KBM-7 (cell line): ENCODE measurements at regions not wholly inside any gene's neighbourhood (a gene's known extent, or its start where the extent isn't known, plus 50 kb on each side); places are given as distances from the start of the nearest gene placed in this dataset.

ENCODE experiments used
- DNase-seq: peaks from one replicate; pipeline ENCODE4 v3.0.0-alpha.2; 2015
- in situ Hi-C: fragments of 300-500 bp; cut with MboI; formaldehyde crosslinking; loops from 2 replicates; pipeline ENCODE4 v1.14.3; 2020; ENCODE audit warnings: low sequenced_read_pairs, low pct_unique_long_range_greater_than_20kb, mixed read lengths

GRCh38 chr10:109432281-109432680, 491.0 kb downstream of the XPNPEP1 start:
- no peak for DNase-seq
- in situ Hi-C loops = no loop called here

DNA sequence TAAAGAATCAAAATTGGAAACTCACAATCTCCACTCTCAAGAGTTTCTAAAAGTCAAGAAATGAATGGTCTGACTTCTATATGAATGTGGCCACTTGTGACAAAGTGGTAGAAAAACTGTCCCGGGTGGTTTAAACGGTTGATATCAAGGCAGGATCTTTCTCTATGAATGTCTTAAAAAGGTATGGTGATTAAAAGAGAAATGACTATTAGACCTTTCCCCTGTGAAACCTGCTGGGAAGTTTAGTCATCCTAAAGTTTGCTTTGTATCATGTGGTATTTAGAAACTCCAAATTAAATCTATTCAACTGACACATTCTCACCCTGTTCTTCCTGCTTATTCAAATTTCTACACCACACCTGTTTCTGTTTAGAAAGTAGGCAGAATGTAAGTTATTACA, 492.5 kb downstream of the XPNPEP1 start:
- in situ Hi-C loops = no loop called here
- DNase-seq = no peak

DNA sequence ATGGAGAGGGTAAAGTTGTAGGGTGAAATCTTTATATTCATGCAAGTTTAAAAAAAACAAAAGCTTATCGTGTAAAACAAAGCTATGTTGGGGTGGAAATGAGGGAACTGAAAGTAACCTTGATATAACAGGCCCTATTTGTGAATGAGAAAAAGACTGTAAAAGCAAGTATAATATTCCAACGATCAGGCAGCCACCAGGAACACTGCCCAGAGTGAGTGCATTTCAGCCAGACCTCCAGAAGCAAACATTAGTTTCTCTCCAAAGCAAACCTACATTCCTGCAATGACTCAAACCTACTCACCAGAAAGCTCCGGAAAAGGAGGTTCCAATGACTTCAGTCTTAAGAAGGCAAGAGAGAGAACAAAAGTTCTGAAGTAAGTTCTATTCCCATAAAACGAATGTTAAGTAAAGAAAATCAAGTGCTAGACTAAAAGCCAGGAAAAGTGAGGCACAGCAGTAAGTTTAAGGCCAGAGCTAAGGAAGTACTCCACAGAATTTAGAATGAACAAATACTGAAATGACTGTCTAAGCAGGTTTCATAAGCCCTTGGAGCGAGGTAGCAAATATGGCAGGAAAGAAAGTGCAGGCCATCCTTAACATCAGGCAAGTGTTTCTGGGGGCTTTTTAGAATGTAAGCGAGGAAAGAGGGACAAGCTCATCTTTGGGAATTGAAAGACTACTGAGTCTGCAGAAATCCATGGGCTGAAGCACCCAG, 493.1 kb downstream of the XPNPEP1 start:
- DNase-seq = no peak
- in situ Hi-C loops = no loop called here

- DNase-seq = no peak
- in situ Hi-C loops = no loop called here
Observed at GRCh38 chr10:109428775-109429491, 494.4 kb downstream of the XPNPEP1 start.

DNA sequence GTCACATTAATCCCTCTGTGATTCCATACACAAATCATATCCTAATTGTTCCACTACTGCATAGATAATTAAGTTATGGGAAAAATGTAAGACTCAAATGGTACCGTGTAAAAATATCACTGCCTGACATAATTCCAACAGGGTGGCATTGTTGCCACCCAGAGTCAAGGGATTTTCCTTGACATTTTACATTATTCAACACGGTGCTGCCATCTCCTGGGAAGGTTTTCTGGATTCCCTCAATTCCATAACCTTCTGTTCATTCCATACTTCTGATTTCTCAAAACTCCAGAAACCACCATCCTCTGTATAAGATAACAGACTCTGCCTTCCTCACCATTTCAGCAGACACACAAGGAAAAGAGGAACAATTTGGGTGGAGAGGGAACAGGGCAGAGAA, 495.9 kb downstream of the XPNPEP1 start:
- in situ Hi-C loops = no loop called here

DNA sequence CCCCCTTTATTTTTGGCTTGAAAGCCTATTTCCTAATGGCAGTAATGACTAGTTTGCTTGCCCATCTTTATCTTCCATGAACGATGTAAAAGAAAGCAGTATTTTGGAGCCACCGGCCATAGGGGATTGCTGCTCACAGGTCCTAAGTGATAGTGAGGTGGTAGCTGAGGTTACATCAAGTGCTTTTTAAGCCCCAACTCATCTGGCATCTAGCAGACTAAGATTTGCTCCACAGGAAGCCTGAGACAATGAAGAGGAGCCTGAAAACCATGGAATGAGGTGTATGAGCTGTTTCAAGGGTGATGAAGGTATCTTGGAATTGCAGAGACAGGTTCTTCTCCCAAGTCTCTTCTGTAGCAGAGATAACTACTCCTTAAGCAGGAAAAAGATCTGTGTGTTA, 496.3 kb downstream of the XPNPEP1 start:
- no peak for DNase-seq
- in situ Hi-C loops = no loop called here

More for the DNA sequence above, 495.9 kb downstream of the XPNPEP1 start:
- no peak for DNase-seq

DNA sequence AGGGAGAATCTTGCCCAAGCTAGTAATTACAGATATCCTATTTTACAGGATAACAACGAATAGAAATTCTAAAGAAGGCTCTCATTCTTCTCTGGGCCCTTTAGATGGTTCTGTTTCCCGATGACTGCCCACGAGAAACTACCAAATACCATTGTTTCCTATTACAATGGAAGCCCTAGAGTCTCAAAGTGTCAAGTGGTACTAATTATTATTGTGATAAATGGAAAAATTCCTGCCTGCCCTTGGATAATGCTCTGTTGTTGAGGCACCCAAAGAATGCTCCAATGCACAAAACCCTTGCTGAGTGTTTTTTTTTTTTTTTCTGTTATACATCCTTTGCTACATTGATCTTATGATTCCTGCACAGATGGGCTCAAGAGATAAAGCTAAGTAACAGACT, 504.5 kb downstream of the XPNPEP1 start:
- in situ Hi-C loops = no loop called here
- no peak for DNase-seq

DNA sequence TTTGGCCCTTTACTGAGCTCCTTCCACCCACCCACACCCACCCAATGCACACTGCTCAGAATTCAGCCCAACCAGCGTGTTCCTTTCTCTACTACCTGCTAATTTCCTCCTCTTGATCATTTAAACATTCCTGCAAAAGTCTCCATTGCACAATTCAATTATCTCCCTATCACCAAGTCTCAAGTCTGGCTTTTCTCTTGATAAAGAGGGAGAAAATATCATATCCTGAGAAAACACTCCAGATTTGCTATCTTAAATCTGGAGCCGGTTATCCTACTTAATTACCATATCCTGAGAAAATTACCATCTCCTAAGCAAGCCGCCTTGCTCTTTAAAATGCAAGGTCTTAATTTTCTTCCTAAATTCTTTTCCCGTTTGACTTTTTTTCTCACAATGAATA, 505.5 kb downstream of the XPNPEP1 start:
- in situ Hi-C loops = no loop called here
- no peak for DNase-seq

- in situ Hi-C loops = no loop called here
- no peak for DNase-seq
Observed at GRCh38 chr10:109412353-109412752, 511.0 kb downstream of the XPNPEP1 start.

DNA sequence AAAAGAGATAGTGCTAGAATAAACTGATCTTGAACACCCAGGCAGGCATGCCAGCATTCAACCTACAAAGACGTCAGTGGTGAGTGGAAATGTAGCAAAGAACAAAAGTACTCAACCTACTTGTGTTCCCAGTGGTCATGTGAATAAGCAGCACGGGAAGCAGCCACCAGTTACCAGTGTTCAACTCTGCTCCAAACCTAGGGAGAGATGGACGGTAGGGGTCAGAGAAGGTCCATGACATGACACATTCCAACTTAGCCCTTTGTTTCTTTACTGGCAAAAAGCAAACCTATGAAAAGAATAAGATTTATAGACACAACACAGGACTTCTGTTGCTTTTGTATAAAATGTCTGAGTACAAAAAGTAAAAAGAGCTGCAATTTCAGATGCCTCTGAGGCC, 511.4 kb downstream of the XPNPEP1 start:
- in situ Hi-C loops = no loop called here
- no peak for DNase-seq

GRCh38 chr10:109405338-109405737, 518.0 kb downstream of the XPNPEP1 start:
- in situ Hi-C loops = no loop called here
- no peak for DNase-seq

- no peak for DNase-seq
- in situ Hi-C loops = no loop called here
Observed at GRCh38 chr10:109403551-109403950, 519.8 kb downstream of the XPNPEP1 start.

GRCh38 chr10:109393425-109393824, 529.9 kb downstream of the XPNPEP1 start:
- in situ Hi-C loops = no loop called here
- no peak for DNase-seq

- no peak for DNase-seq
- in situ Hi-C loops = no loop called here
Observed at GRCh38 chr10:109386921-109387320, 536.4 kb downstream of the XPNPEP1 start.

DNA sequence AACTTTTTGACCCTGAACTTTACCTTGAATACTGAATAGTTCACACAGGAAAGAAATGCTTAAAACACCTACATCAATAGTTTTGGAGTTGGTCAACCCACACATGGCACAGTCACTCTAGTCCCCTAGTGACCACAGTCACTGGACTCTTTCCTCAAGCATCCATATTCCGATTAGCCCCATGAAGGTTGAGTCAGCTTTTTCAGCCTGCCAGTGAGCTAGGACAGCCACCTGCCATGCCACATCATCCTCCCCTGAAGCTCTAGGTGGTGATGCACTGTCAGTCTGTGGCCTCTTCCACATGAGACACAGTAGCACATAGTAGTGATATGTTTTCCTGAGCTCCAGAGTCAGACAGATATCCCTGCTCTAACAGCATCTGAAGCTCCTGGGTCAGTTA, 537.2 kb downstream of the XPNPEP1 start:
- in situ Hi-C loops = no loop called here
- no peak for DNase-seq

GRCh38 chr10:109379186-109379585, 544.1 kb downstream of the XPNPEP1 start:
- in situ Hi-C loops = no loop called here

GRCh38 chr10:109374215-109374614, 549.1 kb downstream of the XPNPEP1 start:
- in situ Hi-C loops = no loop called here

More at GRCh38 chr10:109379186-109379585, 544.1 kb downstream of the XPNPEP1 start:
- no peak for DNase-seq

DNA sequence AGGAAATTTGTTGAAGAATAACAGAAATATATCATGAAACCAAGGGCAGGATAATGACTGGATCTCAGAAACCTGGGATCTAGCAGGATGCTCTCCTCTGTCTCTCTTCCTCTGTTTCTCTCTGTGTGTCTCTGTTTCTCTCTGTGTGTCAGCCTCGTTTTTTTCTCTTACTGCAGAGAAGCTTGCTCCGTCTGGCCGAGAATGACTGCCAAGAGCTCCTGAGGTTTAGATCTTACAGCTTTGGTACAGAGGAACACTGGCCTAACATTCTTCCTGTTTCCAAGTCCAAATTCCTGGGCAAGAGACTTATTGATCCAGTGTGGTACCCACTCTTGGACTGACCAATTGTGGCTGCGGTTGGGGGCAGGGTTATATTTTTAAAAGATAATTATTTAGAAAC, 564.0 kb downstream of the XPNPEP1 start:
- DNase-seq = no peak
- in situ Hi-C loops = no loop called here

More at GRCh38 chr10:109374215-109374614, 549.1 kb downstream of the XPNPEP1 start:
- DNase-seq = no peak

DNA sequence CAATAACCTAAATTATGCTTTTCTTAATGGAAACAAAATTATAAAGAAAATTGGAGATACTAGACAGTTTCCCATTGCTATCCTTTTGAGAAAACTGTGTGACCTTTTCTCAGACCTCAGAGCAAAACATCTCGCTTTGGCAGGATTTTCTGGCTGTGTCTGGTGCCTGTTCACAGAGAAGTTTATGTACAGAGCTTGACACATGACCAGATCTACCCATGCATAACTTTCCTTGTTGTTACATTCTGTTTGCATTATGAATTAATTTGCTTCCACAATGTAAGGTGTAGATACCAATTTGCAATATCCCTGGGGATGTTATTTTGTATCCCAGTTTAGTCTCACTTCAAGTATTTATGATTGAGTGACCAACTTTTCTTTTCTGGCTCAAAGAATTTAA, 565.0 kb downstream of the XPNPEP1 start:
- in situ Hi-C loops = no loop called here
- no peak for DNase-seq

- DNase-seq = no peak
- in situ Hi-C loops = no loop called here
Observed at GRCh38 chr10:109348324-109348723, 575.0 kb downstream of the XPNPEP1 start.

DNA sequence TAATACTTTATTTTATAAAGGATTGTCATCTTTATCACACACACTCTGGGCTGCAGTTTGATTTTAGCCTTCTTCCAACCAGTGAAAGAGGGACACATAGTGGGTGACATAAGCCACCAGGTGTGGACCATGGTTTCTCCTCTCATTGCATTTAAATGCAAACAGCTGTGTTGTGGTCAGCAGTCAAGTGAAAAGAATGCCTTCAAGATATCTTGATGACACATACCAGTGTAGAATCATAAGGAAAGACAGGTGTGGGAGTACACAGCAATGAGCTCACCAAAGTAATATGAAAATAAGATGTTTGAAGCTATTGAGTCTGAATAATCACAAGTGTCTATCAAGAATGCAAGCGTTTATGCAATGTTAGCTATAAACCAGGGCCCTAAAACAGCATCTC, 580.0 kb downstream of the XPNPEP1 start:
- in situ Hi-C loops = no loop called here
- DNase-seq = no peak
